T1000 (cell line): ENCODE measurements at regions not wholly inside any gene's neighbourhood (a gene's known extent, or its start where the extent isn't known, plus 50 kb on each side); places are given as distances from the start of the nearest gene placed in this dataset.

Experiments
- DNase-seq: peaks from one replicate; lab custom pipeline; 2025; ENCODE audit warnings: mixed read lengths; lab: John Stamatoyannopoulos, UW

DNA sequence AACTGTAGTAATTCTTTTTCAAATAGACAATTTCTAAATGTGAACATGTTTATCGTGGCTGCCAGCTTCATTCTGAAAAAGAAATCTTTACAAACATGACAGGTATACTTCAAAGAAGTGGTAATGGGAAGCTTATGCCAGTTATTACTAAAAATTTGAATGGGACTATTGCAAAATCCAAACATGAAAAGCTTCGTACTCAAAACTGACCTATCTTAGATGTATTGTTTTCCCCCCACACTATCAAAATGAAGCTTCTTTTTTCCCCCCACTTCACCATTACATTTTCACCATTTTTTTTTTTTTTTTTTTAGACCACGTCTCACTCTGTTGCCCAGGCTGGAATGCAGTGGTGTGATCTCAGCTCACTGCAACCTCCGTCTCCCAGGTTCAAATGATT, 50.4 kb upstream of the SERTAD2 start:
- no peak for DNase-seq

- DNase-seq = no peak
Observed at GRCh38 chr2:64704996-64705395, 51.3 kb upstream of the SERTAD2 start.

DNA sequence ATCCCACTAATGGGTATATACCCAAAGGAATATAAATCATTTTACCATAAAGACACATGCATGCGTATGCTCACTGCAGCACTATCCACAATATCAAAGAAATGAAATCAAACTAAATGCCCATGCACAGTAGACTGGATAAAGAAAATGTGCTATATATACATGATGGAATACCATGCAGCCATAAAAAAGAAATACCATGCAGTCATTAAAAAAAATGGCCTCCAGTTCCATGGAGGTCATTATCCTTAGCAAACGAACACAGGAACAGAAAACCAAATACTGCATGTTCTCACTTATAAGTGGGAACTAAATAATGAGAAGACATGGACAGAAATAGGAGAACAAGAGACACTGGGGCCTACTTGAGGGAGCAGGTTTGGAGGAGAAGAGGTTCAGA, 53.6 kb upstream of the SERTAD2 start:
- no peak for DNase-seq

DNA sequence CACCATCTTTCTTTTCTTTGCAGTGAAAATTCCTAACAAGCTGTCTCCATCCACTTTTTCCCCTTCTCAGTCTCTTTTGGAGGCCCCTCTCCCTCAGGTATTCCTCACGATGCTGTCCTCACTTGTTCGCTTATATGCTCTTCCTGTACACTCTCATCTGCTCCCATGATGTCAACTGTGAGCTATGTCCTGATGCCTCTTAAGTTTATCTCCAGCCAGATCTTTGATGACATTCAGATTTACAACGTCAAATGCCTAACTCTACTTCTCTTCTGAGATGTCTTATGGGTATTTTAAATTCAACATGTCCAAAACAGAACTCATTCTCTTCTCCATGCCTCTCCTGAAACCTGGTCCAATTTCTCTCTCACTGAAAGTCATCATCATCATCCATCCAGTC, 55.1 kb upstream of the SERTAD2 start:
- no peak for DNase-seq

- DNase-seq = no peak
Observed at GRCh38 chr2:64711252-64711800, 57.6 kb upstream of the SERTAD2 start.

DNA sequence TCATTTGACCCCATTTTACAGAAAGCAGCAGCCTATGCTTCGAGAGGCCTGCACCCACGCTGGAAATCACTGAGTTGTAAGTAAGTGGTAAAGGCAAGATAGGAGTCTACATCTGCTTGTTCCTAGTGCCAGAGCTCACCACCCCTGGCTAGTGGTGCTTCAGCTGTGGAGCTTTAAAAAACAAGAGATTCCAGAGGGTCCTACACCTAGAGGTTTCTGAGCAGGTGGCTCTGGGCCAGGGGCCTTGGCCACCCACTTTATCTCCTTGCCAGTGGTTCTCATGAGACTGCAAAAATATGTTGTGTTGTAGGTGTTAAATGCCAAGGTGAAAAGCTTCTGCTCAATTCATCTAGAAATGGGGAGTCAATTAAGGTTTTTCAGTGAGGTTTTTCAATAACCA, 60.0 kb upstream of the SERTAD2 start:
- no peak for DNase-seq

- DNase-seq = no peak
Observed at GRCh38 chr2:64716569-64716968, 62.9 kb upstream of the SERTAD2 start.

DNA sequence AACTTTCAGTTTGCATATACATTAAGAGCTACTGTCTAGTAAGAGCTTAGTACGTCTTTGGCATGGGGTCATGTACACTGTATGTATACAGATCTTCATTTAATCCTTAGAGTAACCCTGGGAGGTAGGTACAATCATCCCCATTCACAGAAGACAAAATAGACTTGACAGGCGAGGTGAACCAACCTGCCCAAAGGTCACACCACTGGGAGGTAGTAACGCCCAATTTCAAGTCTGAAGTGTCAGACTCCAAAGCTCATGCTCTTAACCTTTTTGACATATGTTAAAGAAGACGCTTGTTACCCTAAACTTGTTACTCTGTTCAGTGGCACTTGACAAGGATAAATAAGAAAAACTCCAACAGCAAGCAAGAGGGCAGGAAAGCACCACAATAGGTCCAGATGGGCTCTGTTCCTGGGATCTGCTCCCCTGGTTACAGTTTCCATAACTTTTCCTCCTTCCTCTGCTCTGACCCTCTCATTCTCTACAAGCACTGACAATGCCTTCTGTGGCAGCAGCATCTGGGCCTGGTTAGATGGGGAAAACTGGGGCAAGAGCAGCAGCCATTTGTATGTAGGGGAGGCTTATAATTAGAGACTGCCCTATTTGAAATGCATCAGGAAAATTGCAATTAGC, 64.7 kb upstream of the SERTAD2 start:
- no peak for DNase-seq

GRCh38 chr2:64720535-64721319, 67.0 kb upstream of the SERTAD2 start:
- DNase-seq = no peak

GRCh38 chr2:64721320-64721623, 67.6 kb upstream of the SERTAD2 start:
- no peak for DNase-seq

DNA sequence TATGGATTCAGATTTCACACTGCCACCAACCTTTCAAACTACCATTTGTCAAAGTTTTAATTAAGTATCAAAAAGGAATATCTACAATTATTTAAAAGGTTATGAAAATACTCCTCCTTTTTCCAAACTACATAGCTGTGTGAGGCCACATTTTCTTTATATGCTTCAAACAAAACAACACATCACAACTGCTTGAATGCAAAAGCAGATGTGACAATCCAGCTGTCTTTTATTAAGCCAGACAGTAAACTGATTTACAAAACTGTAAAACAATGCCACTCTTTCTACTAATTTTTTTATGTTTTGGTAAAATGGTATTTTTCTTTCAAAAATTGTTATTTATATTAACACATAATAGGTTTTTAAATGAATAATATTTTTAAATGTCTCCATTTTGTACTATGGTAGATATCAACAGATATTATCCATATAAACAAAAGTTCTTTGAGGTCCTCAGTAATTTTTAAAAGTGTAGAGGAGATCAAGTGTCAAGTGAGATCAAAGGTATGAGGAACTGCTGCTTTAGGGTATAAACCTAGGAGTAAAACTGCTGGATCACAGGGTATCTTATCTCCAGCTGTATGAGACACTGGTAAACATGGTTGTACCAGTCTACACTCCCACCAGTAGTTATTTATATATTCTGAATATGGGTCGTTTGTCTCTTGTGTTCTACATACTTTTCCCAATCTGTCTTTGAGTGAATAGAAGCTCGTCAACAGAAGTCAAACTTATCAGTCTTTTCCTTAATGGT, 68.8 kb upstream of the SERTAD2 start:
- DNase-seq = no peak

- DNase-seq = no peak
Observed at GRCh38 chr2:64727013-64727767, 73.5 kb upstream of the SERTAD2 start.

- DNase-seq = no peak
Observed at GRCh38 chr2:64727843-64728463, 74.2 kb upstream of the SERTAD2 start.

GRCh38 chr2:64730551-64731262, 77.0 kb upstream of the SERTAD2 start:
- no peak for DNase-seq

DNA sequence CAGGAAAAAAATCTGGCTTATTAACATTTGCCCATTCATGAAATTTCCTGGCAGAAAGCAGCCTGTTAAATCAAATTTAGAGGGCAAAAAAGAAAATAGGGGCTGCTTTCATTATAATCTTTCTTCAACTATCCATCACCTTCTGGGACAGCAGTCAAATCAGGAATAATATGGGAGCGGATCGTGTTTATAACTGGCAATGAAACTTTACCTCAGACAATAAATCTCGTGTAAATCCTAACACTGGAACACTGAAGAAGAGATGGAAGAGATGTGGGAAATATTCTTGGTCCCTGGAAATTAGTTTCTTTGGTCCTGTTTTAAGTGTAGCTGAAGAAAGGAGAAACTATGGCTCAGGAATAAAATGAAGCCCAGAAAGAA, 77.5 kb upstream of the SERTAD2 start:
- DNase-seq = no peak

DNA sequence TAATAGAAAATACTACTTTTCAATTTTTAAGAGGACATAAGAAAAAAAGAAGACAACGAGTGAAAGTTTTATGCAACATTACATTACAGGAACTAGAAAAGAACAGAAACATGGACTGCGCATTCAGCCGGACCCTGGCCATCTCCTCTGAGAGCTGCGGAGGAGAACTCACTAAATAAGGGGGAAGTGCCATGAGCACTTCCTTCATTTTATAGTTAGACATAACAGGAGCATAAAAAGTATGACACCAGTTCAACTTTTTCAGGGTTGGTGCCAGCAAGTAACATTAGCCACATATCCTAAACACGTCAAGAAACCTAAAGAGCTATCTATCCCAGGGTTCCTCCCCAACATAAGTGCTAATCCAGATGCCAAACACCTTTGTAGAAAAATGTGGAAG, 78.0 kb upstream of the SERTAD2 start:
- DNase-seq = no peak

DNA sequence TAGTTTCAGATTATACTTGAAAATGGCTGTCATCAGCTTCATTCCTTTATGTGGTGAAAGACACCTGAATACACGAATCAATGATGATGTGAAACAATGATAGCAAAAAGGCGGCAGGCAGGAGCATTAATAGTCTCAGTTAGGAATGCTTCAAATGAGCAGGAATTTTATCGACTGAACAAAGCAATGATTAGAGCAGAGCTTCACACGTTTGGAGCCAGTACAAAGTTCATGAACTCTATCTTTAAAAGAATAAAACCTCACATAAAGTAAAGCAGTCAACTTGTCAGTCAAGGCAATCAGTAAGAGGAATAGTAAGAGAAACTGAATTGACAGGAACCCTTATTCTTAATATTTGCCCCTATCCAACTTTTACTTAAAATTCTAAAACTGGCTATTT, 78.4 kb upstream of the SERTAD2 start:
- no peak for DNase-seq

DNA sequence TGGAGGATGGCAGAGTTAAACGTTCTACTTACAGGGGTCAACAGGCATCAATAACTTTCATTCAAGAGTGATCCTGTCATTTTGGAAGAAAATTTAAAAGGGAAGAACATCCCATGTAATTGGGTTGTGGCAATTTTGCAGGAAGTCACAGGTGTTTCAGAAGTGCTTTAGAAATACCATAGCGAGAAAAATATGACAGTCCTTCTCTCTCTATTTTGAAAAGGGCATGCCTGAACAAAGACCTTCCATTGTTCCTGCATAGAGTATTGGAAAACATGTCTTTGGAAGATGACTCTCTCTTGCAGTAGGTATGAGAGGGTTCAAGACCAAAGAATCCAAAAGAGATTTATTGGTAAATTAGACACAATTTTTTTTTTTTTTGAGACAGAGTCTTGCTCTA, 81.8 kb upstream of the SERTAD2 start:
- DNase-seq = no peak

DNA sequence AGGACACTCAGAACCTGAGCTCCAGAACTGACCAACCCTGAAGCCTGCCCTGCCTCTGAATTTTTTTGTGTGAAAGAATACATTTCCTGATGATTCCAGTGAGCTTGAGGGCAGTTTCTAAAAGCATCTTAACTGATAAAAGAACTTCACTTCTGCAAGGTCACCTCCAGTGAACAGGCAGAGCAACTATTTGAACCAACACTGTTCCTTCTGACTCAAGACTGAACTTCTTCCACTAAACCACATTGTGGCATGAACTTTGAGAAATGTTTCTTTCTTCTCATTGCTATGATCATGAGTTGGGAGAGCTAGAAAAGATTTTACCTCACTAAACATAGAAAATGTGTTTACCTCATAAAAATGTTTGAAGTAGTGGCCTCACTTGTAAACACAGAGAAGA, 83.8 kb upstream of the SERTAD2 start:
- no peak for DNase-seq

- DNase-seq = no peak
Observed at GRCh38 chr2:64738026-64738425, 84.3 kb upstream of the SERTAD2 start.

DNA sequence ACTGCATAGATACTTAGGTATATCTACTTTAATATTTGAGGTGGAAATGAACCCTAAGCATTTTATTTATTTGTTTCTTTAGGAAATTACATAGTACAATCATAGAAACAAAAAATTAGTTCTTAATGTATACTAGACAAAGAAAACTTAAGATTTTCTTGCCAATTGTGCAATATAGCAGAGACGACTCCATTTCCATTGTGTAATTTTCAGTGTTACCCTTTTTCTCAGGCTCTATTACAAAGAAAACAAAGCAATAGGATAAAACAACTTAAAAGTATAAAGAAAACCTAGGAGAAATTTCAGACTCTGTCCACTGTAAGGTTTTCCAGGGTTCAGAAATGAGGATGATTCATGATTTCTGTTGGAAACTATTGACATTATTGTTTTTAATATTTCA, 89.0 kb upstream of the SERTAD2 start:
- no peak for DNase-seq
